Uterus (tissue), 2 donors: ENCODE measurements at regions not wholly inside any gene's neighbourhood (a gene's known extent, or its start where the extent isn't known, plus 50 kb on each side); places are given as distances from the start of the nearest gene placed in this dataset.

ENCODE experiments used
- CTCF ChIP-seq, 4 experiments: fragments of 200-600 bp in 2 of 4; fragments of 450-650 bp in 2 of 4; sonication (generic) in 2 of 4; IDR thresholded peaks; one replicate each; pipeline ENCODE4 v1.5.1; 2016 to 2019; ENCODE audit warnings: antibody characterized with exemption in 4 of 4, mild to moderate bottlenecking in 2 of 4, moderate library complexity in 1 of 4
- POLR2A ChIP-seq, 2 donors: fragments of 450-650 bp; IDR thresholded peaks; one replicate each; pipeline ENCODE4 v1.6.1; 2016; ENCODE audit warnings: antibody characterized with exemption in 2 of 2, mild to moderate bottlenecking in 1 of 2, moderate library complexity in 1 of 2

GRCh38 chr5:165739079-165739741, 2233.8 kb downstream of the MAT2B start:
- TF ChIP-seq CTCF (IDR thresholded peaks at IDR 0.05) = no peak
- TF ChIP-seq POLR2A (IDR thresholded peaks at IDR 0.05) = no peak
